ENCODE measurements at regions not wholly inside any gene's neighbourhood (a gene's known extent, or its start where the extent isn't known, plus 50 kb on each side); places are given as distances from the start of the nearest gene placed in this dataset.

DNA sequence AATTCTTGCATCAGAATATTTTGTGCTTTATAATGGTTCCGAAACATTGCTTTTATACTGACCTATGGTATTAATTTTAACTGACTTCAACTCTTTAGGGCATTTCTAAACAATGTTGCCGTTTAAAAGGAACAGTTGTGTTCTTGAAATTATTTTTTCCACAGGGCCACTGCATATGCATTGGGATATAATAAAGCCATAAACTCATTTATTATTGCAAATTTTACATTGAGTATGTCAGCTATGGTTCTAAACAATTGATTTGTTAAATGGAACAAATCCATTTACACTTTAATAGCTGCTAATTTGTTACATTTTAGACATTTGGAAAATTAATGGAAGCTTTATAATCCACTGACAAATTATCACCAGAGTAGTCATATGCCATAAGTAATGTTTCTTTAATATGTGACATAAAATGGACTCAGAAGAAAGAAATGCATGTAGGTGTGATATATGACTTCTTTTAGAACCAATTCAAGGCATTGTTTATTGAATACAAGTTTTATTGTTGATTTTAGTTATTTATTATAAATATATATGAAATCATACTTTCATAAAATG, 553.3 kb downstream of the TLL1 start (continued):
- TF ChIP-seq, protein P1, sequence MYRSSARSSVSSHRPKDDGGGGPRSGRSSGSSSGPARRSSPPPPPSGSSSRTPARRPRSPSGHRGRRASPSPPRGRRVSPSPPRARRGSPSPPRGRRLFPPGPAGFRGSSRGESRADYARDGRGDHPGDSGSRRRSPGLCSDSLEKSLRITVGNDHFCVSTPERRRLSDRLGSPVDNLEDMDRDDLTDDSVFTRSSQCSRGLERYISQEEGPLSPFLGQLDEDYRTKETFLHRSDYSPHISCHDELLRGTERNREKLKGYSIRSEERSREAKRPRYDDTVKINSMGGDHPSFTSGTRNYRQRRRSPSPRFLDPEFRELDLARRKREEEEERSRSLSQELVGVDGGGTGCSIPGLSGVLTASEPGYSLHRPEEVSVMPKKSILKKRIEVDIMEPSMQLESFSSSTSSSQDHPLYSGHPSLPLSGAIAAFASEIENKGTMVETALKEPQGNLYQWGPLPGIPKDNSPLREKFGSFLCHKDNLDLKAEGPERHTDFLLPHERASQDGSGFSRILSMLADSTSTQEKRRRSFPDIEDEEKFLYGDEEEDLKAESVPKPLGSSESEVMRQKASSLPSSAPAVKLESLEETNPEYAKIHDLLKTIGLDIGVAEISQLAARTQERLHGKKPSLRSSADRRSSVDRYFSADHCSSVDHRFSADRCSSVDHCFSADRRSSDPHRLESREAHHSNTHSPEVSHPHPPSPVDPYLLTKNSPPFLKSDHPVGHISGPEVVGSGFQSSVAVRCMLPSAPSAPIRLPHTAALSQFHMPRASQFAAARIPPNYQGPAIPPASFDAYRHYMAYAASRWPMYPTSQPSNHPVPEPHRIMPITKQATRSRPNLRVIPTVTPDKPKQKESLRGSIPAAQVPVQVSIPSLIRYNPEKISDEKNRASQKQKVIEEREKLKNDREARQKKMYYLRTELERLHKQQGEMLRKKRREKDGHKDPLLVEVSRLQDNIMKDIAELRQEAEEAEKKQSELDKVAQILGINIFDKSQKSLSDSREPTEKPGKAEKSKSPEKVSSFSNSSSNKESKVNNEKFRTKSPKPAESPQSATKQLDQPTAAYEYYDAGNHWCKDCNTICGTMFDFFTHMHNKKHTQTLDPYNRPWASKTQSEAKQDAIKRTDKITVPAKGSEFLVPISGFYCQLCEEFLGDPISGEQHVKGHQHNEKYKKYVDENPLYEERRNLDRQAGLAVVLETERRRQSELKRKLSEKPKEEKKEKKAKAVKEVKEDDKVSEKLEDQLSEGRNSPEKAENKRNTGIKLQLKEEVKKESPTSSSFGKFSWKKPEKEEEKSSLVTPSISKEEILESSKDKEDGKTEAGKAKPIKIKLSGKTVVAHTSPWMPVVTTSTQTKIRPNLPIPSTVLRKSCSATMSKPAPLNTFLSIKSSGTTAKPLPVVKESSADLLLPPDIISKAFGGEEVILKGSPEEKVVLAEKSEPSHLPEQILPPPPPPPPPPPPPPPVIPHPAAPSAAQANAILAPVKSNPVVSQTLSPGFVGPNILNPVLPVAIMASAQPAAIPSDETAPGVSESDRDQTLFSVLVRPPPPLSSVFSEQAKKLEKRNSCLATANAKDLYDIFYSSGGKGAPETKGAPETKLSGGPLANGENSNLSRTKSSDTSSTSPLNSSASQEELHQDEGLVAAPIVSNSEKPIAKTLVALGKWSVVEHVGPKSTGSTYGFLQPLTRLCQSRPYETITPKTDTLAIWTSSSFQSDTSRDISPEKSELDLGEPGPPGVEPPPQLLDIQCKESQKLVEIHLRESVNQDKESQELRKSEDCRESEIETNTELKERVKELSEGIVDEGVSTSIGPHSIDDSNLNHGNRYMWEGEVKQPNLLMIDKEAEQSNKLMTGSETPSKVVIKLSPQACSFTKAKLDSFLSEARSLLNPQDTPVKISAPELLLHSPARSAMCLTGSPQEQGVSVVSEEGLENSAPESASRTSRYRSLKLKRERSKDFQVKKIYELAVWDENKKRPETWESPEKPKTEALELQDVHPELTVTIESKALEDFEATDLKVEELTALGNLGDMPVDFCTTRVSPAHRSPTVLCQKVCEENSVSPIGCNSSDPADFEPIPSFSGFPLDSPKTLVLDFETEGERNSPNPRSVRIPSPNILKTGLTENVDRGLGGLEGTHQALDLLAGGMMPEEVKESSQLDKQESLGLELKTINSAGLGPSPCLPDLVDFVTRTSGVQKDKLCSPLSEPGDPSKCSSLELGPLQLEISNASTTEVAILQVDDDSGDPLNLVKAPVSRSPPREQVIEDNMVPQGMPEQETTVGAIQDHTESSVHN (IDR thresholded peaks at IDR 0.05; ENCODE audit: borderline replicate concordance in 1 of 2, low read depth in 1 of 2), result no peak
- no peak for TF ChIP-seq PTRF (tag; IDR thresholded peaks at IDR 0.05)
- TF ChIP-seq ZNF699 (CRISPR knock-in tag; IDR thresholded peaks at IDR 0.05; ENCODE audit: insufficient replicate concordance), result no peak
- TF ChIP-seq NEUROD1 (IDR thresholded peaks at IDR 0.05; ENCODE audit: borderline replicate concordance, low read depth, low read length, partially characterized antibody), result no peak
- TF ChIP-seq, protein P2, sequence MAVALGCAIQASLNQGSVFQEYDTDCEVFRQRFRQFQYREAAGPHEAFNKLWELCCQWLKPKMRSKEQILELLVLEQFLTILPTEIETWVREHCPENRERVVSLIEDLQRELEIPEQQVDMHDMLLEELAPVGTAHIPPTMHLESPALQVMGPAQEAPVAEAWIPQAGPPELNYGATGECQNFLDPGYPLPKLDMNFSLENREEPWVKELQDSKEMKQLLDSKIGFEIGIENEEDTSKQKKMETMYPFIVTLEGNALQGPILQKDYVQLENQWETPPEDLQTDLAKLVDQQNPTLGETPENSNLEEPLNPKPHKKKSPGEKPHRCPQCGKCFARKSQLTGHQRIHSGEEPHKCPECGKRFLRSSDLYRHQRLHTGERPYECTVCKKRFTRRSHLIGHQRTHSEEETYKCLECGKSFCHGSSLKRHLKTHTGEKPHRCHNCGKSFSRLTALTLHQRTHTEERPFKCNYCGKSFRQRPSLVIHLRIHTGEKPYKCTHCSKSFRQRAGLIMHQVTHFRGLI (CRISPR knock-in tag; IDR thresholded peaks at IDR 0.05), result no peak
- no peak for TF ChIP-seq RBBP5 (IDR thresholded peaks at IDR 0.05; ENCODE audit: borderline replicate concordance, insufficient read depth, low read length, poor library complexity, severe bottlenecking)
